NCI-H1417 (cell line): ENCODE measurements at regions not wholly inside any gene's neighbourhood (a gene's known extent, or its start where the extent isn't known, plus 50 kb on each side); places are given as distances from the start of the nearest gene placed in this dataset.

Experiments used
- DNase-seq, 3 experiments: peaks; one replicate each; lab custom pipeline; 2025; lab: John Stamatoyannopoulos, UW

- DNase-seq: no peak
Observed at GRCh38 chr17:71145486-71145885, 975.3 kb upstream of the SOX9 start.

GRCh38 chr17:71147906-71148305 lies 972.9 kb upstream of the SOX9 start:
- DNase-seq: no peak

GRCh38 chr17:71149607-71150006 lies 971.2 kb upstream of the SOX9 start:
- DNase-seq: no peak

- no peak for DNase-seq
Observed at GRCh38 chr17:71157297-71157696, 963.5 kb upstream of the SOX9 start.

GRCh38 chr17:71158437-71158836 lies 962.4 kb upstream of the SOX9 start:
- no peak for DNase-seq

DNA sequence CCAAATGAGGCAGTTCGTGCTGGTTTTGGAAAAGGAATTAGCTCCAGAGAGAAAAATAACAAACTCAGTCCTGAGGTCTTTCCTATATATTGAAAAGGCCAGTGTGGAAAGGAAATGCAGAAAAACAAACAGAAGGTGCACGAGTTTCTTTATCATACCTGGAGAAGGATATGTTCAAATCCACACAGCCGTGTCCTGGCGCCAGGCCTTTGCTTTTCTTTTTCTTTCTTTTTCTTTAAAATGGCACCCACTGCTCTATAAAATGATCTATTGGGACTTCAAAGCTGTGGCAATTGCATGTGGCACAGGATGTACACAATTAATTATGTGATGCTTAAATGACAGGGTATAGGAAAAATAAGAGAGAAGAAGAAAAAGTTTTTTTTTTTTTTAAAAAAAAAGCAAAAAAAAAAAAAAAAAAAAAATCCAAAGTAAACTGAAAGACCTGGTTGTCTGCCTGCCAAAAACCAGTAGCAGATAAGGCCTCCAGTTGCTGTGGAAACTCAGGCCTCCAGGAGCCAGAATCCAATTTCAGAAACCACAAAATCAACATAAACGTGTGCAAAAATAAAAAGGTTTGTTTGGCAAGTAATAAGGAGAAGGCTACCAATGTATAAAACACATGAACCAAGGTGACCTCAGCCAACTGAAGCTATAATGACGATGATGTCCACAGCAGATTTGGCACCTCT lies 957.6 kb upstream of the SOX9 start:
- DNase-seq: peak; percentile 55 to 93 (median 80)

DNA sequence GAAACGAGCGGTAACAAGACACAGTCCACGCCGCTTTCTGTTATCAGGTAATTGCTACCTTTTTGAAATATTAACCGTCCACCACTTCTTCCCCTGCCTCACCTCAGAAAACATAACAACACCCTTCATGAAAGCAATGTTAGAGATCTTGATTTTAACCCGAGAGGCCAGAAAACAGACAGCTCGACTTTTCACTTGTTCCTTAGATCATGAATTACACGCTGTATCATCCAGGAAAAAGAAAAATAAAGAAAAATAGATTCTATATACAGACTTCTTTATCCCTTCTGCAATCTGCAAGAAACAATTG lies 957.1 kb upstream of the SOX9 start:
- DNase-seq: no peak

DNA sequence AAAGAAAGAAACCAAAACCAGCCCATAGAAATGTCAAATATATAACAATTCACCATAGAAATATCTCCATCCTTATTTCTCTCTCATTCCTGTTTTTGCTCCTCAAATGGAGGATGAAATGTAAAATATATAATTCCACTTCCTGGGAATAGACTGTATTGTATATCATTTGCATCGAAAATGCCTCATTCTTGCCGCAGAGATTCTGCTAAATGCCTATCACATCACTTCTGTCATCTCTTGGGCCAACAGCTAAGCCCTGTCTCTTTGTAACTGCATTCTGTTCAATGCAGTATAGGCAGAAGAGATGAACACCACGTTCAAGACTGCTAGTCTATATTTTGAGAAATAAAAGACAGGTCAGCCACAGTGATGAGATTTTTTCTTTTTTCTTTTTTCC lies 956.3 kb upstream of the SOX9 start:
- DNase-seq: no peak

DNA sequence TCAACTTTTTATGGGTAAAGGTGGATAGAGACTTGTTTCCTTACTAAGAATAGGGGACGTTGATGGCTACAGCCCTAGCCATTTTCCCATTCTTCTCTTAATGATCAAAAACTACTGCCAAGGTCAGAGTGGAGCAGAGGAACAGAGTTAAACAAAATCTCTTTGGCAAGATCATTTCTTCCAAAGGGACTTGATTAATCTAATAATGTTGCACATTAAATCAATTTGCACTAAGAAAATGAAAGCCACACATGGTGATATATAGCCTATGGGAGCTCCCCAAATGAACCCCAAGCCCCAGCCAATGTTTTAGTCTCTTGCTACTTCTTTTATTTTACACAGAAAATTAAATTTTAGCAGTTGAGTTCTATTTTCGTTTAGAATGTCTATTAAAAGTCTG lies 954.5 kb upstream of the SOX9 start:
- DNase-seq: no peak

- peak in 1 of 3 experiments; percentile 57 for DNase-seq
Observed at GRCh38 chr17:71168053-71168741, 952.6 kb upstream of the SOX9 start.

DNA sequence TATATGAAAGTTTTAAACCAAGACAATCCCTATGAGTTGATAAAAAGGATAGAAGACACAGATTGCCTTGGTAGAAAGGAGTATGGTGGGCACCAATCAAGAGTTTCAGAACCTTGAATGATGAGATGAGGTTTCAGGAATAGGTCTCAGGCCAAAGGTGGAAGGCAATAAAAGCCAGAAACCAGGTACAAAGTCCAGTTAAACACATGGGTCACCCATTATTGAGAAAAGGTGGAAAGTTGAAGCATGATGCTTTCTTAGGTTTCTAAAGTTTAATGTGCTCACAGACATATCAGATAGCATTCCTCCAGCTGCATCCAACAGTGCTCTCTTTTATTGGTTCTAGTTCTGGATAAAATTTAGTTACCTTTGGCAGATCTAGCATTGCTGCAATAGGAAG lies 950.8 kb upstream of the SOX9 start:
- no peak for DNase-seq

DNA sequence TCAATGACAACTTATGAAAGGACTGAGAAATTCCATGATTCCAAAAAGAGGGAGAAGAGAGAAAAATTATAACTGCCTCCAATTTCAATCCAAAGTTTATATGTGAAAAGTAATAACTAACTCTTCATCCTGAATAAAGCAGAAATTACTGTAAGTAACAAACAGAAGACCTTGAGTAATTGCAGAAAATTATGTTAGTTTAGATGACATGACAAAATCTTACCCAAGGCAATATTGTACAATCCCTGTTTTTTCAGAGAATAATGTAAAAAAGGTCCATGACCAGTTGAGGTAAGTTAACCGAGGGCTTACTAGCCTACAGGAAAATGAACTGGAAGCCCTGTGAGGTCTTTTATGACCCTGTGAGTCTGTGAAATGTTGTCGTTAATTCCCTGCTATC lies 949.5 kb upstream of the SOX9 start:
- DNase-seq: no peak

GRCh38 chr17:71173991-71174390 lies 946.8 kb upstream of the SOX9 start:
- no peak for DNase-seq

GRCh38 chr17:71176331-71176730 lies 944.5 kb upstream of the SOX9 start:
- no peak for DNase-seq

DNA sequence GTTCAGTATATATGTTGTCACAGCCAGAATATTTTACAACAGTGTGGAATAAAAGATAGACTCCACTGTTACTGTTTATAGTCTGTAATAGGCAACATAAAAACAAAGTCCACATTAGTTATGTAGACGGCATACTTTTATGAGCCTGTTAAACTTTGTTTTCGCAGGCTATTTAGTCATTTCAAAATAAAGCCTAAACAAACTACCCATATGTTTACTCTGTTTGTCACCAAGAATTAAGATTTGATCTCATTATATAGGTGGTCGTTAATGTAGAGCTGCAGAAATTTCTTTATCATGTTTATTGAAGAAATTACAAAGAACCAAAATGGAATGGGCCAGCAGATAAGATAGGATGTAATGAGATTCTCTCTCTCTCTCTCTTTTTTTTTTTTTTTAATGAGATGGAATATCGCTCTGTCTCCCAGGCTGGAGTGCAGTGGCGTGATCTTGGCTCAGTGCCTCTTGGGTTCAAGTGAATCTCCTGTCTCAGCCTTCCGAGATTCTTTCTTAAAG lies 943.8 kb upstream of the SOX9 start:
- no peak for DNase-seq

DNA sequence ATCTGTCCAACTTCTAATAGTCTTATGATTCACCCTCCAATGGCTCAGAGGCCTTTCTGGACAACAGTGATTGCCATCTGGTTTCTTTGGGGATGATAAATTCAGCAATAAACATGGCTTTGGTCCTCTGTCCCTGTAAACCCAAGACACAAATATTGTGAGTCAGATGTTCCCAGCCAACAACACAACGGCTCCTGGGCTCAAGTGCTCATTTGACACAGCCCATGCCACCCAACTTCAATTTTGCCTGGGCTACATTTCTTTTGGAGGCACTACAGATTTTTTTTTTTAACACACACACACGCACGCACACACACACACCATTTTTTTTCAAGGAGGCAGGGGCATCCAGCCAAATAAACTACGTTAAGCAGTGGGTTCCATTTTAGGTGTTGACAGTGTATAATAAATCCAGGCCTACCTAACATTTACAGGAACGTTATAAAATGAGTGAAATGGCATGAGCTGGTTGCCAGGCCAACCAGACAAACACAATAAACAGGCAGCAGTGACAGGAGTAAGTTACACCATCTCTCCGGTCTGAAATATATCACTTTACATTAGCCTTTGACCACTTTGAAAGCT lies 939.9 kb upstream of the SOX9 start:
- DNase-seq: peak; percentile 11 to 76 (median 31)

DNA sequence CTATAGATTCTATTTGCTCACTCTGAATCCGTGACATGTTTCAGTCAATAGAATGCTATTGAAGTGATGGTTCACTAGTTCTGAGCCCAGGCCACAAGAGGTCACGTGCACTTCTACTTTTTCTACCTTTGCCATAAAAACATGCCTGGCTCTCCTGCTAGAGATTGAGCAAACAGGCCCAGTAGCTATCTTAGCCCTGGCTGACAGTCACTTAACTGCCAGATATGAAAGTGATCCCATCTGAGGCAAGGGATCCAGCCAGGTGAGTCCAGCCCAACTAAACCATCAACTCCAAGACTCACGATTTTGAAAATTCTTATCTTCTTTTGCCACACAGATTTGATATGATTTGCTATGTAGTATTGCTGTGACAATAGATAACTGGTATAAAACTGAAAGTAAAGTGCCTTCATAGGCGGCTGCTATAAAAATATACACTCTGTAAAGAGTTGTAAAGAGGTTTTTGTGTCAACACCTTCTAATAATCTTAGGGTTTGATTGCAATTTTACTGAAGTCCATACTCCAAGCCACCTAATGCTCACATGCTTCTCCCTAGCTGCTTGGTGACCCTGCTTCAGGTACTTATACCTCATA lies 937.7 kb upstream of the SOX9 start:
- DNase-seq: no peak

GRCh38 chr17:71184716-71185115 lies 936.1 kb upstream of the SOX9 start:
- peak in 1 of 3 experiments; percentile 52 for DNase-seq

GRCh38 chr17:71187145-71187878 lies 933.5 kb upstream of the SOX9 start:
- no peak for DNase-seq

GRCh38 chr17:71188811-71189492 lies 931.9 kb upstream of the SOX9 start:
- no peak for DNase-seq

DNA sequence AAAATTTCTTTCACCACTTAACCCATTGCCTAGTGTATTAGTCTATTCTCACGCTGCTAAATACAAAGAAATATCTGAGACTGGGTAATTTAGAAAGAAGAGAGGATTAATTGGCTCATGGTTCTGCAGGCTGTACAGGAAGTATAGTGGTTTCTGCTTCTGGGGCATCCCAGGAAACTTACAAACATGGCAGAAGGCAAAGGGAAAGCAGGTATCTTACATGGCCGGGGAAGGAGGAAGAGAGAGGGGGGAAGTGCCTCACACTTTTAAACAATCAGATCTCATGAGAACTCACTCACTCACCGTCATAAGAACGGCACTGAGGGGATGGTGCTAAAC lies 931.4 kb upstream of the SOX9 start:
- no peak for DNase-seq

DNA sequence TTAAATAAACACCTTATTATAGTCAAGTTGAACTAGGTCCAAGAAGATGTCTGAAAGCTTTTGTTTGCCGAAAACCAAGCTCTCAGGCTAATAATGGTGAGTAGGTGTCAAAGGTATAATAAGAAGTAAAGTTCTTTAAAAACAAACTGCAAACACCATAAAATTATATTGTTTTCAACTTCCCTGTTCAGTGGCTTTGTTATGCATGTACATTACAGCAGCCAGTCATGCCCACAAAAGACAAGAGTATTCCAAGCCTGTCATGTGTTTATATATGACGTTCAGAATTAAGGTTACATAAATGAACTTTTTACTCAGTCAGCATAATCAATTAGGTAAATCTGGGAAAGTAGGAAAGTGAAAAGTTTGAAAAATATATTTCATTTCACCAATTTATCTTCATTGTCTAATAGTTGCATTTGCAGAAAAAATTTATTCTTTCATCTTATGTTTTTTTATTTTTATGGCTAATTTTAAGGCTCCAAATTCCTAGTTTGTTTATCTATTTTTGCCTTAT lies 928.7 kb upstream of the SOX9 start:
- no peak for DNase-seq
